ENCODE measurements at regions not wholly inside any gene's neighbourhood (a gene's known extent, or its start where the extent isn't known, plus 50 kb on each side); places are given as distances from the start of the nearest gene placed in this dataset.
A peak's percentile ranks its signal among the peaks of the same experiment; 100 is the strongest.

- Histone ChIP-seq H3K4me2 (ENCODE audit: low read length) (no peak overlapping the region), H3K9me3 (replicated peaks; ENCODE audit: low read length) (no peaks in the 10 kb centered on the region), H3K9ac (ENCODE audit: low read depth, low read length) (no peak overlapping the region), H3K36me3 (ENCODE audit: insufficient read depth, low read length) (no peaks in the 10 kb centered on the region), H3K27me3 (ENCODE audit: control insufficient read depth, insufficient read depth, low read length) (no peaks in the 10 kb centered on the region), H3K4me3 (ENCODE audit: low read length) (no peak overlapping the region), H3K4me1 (ENCODE audit: control insufficient read depth, insufficient read depth, low read length) (no peaks in the 10 kb centered on the region)
These were observed 565.8 kb upstream of the PKN2 start for GRCh38 chr1:88118176-88118845.

- Histone ChIP-seq H3K36me3 (ENCODE audit: insufficient read depth, low read length) (no peaks in the 10 kb centered on the region), H3K4me1 (ENCODE audit: control insufficient read depth, insufficient read depth, low read length) (no peaks in the 10 kb centered on the region)
These were observed 559.5 kb upstream of the PKN2 start for GRCh38 chr1:88124614-88125013.

GRCh38 chr1:88126467-88126866, 557.6 kb upstream of the PKN2 start:
- Histone ChIP-seq H3K27me3 (ENCODE audit: control insufficient read depth, insufficient read depth, low read length) (no peaks in the 10 kb centered on the region), H3K9me3 (replicated peaks; ENCODE audit: low read length) (no peaks in the 10 kb centered on the region), H3K4me3 (ENCODE audit: low read length) (no peak overlapping the region), H3K36me3 (ENCODE audit: insufficient read depth, low read length) (no peaks in the 10 kb centered on the region), H3K9ac (ENCODE audit: low read depth, low read length) (no peak overlapping the region), H3K4me2 (ENCODE audit: low read length) (no peak overlapping the region), H3K4me1 (ENCODE audit: control insufficient read depth, insufficient read depth, low read length) (no peaks in the 10 kb centered on the region)

More at GRCh38 chr1:88124614-88125013, 559.5 kb upstream of the PKN2 start:
- no peaks in the 10 kb centered on the region for H3K27me3 ChIP-seq (ENCODE audit: control insufficient read depth, insufficient read depth, low read length)
- no peak overlapping the region for H3K9ac ChIP-seq (ENCODE audit: low read depth, low read length)
- H3K4me3 ChIP-seq (ENCODE audit: low read length) = no peak overlapping the region
- H3K9me3 ChIP-seq (replicated peaks; ENCODE audit: low read length) = no peaks in the 10 kb centered on the region
- no peak overlapping the region for H3K4me2 ChIP-seq (ENCODE audit: low read length)

- Histone ChIP-seq H3K4me2 (ENCODE audit: low read length) (no peak overlapping the region), H3K4me3 (ENCODE audit: low read length) (no peak overlapping the region), H3K36me3 (ENCODE audit: insufficient read depth, low read length) (no peaks in the 10 kb centered on the region), H3K4me1 (ENCODE audit: control insufficient read depth, insufficient read depth, low read length) (no peaks in the 10 kb centered on the region), H3K9ac (ENCODE audit: low read depth, low read length) (no peak overlapping the region), H3K9me3 (replicated peaks; ENCODE audit: low read length) (no peaks in the 10 kb centered on the region), H3K27me3 (ENCODE audit: control insufficient read depth, insufficient read depth, low read length) (no peaks in the 10 kb centered on the region)
These were observed 550.1 kb upstream of the PKN2 start for GRCh38 chr1:88133991-88134390.

- Histone ChIP-seq H3K9me3 (replicated peaks; ENCODE audit: low read length) (no peaks in the 10 kb centered on the region), H3K36me3 (ENCODE audit: insufficient read depth, low read length) (no peaks in the 10 kb centered on the region), H3K4me3 (ENCODE audit: low read length) (no peak overlapping the region), H3K4me2 (ENCODE audit: low read length) (no peak overlapping the region), H3K9ac (ENCODE audit: low read depth, low read length) (no peak overlapping the region), H3K4me1 (ENCODE audit: control insufficient read depth, insufficient read depth, low read length) (no peaks in the 10 kb centered on the region), H3K27me3 (ENCODE audit: control insufficient read depth, insufficient read depth, low read length) (no peaks in the 10 kb centered on the region)
These were observed 548.8 kb upstream of the PKN2 start for GRCh38 chr1:88134983-88135921.

- no peak overlapping the region for H3K9ac ChIP-seq (ENCODE audit: low read depth, low read length)
- no peaks in the 10 kb centered on the region for H3K36me3 ChIP-seq (ENCODE audit: insufficient read depth, low read length)
- H3K27me3 ChIP-seq (ENCODE audit: control insufficient read depth, insufficient read depth, low read length) = no peaks in the 10 kb centered on the region
- no peaks in the 10 kb centered on the region for H3K9me3 ChIP-seq (replicated peaks; ENCODE audit: low read length)
- no peaks in the 10 kb centered on the region for H3K4me1 ChIP-seq (ENCODE audit: control insufficient read depth, insufficient read depth, low read length)
- H3K4me2 ChIP-seq (ENCODE audit: low read length) = no peak overlapping the region
- H3K4me3 ChIP-seq (ENCODE audit: low read length) = no peak overlapping the region
These were observed 544.4 kb upstream of the PKN2 start for GRCh38 chr1:88139633-88140032.

GRCh38 chr1:88140325-88140724, 543.7 kb upstream of the PKN2 start:
- H3K4me2 ChIP-seq (ENCODE audit: low read length) = no peak overlapping the region

GRCh38 chr1:88141499-88142074, 542.5 kb upstream of the PKN2 start:
- Histone ChIP-seq H3K4me1 (ENCODE audit: control insufficient read depth, insufficient read depth, low read length) (no peaks in the 10 kb centered on the region), H3K27me3 (ENCODE audit: control insufficient read depth, insufficient read depth, low read length) (no peaks in the 10 kb centered on the region), H3K4me2 (ENCODE audit: low read length) (peak overlapping the region; percentile 41), H3K36me3 (ENCODE audit: insufficient read depth, low read length) (no peaks in the 10 kb centered on the region), H3K4me3 (ENCODE audit: low read length) (no peak overlapping the region), H3K9ac (ENCODE audit: low read depth, low read length) (no peak overlapping the region), H3K9me3 (replicated peaks; ENCODE audit: low read length) (no peaks in the 10 kb centered on the region)

More at GRCh38 chr1:88140325-88140724, 543.7 kb upstream of the PKN2 start:
- no peaks in the 10 kb centered on the region for H3K9me3 ChIP-seq (replicated peaks; ENCODE audit: low read length)
- no peak overlapping the region for H3K4me3 ChIP-seq (ENCODE audit: low read length)
- no peaks in the 10 kb centered on the region for H3K27me3 ChIP-seq (ENCODE audit: control insufficient read depth, insufficient read depth, low read length)
- H3K36me3 ChIP-seq (ENCODE audit: insufficient read depth, low read length) = no peaks in the 10 kb centered on the region
- no peaks in the 10 kb centered on the region for H3K4me1 ChIP-seq (ENCODE audit: control insufficient read depth, insufficient read depth, low read length)
- H3K9ac ChIP-seq (ENCODE audit: low read depth, low read length) = no peak overlapping the region

GRCh38 chr1:88145752-88146151, 538.3 kb upstream of the PKN2 start:
- Histone ChIP-seq H3K4me3 (ENCODE audit: low read length) (no peak overlapping the region), H3K27me3 (ENCODE audit: control insufficient read depth, insufficient read depth, low read length) (no peaks in the 10 kb centered on the region), H3K9ac (ENCODE audit: low read depth, low read length) (no peak overlapping the region), H3K9me3 (replicated peaks; ENCODE audit: low read length) (no peaks in the 10 kb centered on the region), H3K36me3 (ENCODE audit: insufficient read depth, low read length) (no peaks in the 10 kb centered on the region), H3K4me1 (ENCODE audit: control insufficient read depth, insufficient read depth, low read length) (no peaks in the 10 kb centered on the region), H3K4me2 (ENCODE audit: low read length) (no peak overlapping the region)

- Histone ChIP-seq H3K4me3 (ENCODE audit: low read length) (no peak overlapping the region), H3K4me1 (ENCODE audit: control insufficient read depth, insufficient read depth, low read length) (no peaks in the 10 kb centered on the region), H3K9ac (ENCODE audit: low read depth, low read length) (no peak overlapping the region), H3K9me3 (replicated peaks; ENCODE audit: low read length) (no peaks in the 10 kb centered on the region), H3K36me3 (ENCODE audit: insufficient read depth, low read length) (no peaks in the 10 kb centered on the region), H3K27me3 (ENCODE audit: control insufficient read depth, insufficient read depth, low read length) (no peaks in the 10 kb centered on the region), H3K4me2 (ENCODE audit: low read length) (no peak overlapping the region)
These were observed 534.4 kb upstream of the PKN2 start for GRCh38 chr1:88149686-88150085.

GRCh38 chr1:88150330-88150729, 533.7 kb upstream of the PKN2 start:
- H3K9ac ChIP-seq (ENCODE audit: low read depth, low read length) = no peak overlapping the region
- H3K9me3 ChIP-seq (replicated peaks; ENCODE audit: low read length) = no peaks in the 10 kb centered on the region
- H3K36me3 ChIP-seq (ENCODE audit: insufficient read depth, low read length) = no peaks in the 10 kb centered on the region
- H3K4me3 ChIP-seq (ENCODE audit: low read length) = no peak overlapping the region
- no peaks in the 10 kb centered on the region for H3K4me1 ChIP-seq (ENCODE audit: control insufficient read depth, insufficient read depth, low read length)
- no peak overlapping the region for H3K4me2 ChIP-seq (ENCODE audit: low read length)
- H3K27me3 ChIP-seq (ENCODE audit: control insufficient read depth, insufficient read depth, low read length) = no peaks in the 10 kb centered on the region
